K562 (cell line): ENCODE measurements at regions not wholly inside any gene's neighbourhood (a gene's known extent, or its start where the extent isn't known, plus 50 kb on each side); places are given as distances from the start of the nearest gene placed in this dataset.

ENCODE experiments used
- ATAC-seq: fragments of 200-7000 bp; cut with Tn5 transposase; 3 replicates; pipeline ENCODE4 v1.9.1; 2020; ENCODE audit warnings: moderate library complexity
- BruUV-seq: library from RNA; stranded (reverse); fragments of 400-500 nt; replicated peaks from 2 replicates; lab custom pipeline; 2021; lab: Mats Ljungman, UMichigan
- CTCF ChIA-PET: fragments of 300-600 bp; formaldehyde crosslinking; extraction: SDS; loops from one replicate; lab custom pipeline; 2021; ENCODE audit warnings: low intra/inter-chr PET ratio; lab: Yijun Ruan, JAX
- POLR2A ChIA-PET: fragments of 300-600, 350-650 bp; sonication (Branson Sonifier 250); formaldehyde crosslinking; extraction: SDS; loops from one replicate; lab custom pipeline; 2021; ENCODE audit warnings: antibody characterized with exemption, inconsistent platforms; lab: Yijun Ruan, JAX
- DNase-seq, 4 experiments: peaks; one replicate each; pipeline versions ENCODE4 v3.0.0 to v3.0.0-alpha.2; 2011 to 2018; ENCODE audit warnings: low spot score in 3 of 4, mixed read lengths in 3 of 4; ENCODE audit errors: extremely low read depth in 1 of 4
- FAIRE-seq: peaks from 2 replicates; lab custom pipeline; 2011; peaks lifted over from hg19 to GRCh38; lab: Jason Lieb, UNC
- H2AFZ ChIP-seq: 2 replicates; pipeline ENCODE4 v1.6.0; 2011; ENCODE audit warnings: low read depth, low read length, control low read depth, inconsistent platforms
- H3K27ac ChIP-seq: fragments of 200-600 bp; 3 replicates; pipeline ENCODE4 v1.8.0; 2011; ENCODE audit warnings: low read depth, mild to moderate bottlenecking, control low read depth, inconsistent platforms, low read length, moderate library complexity, mixed read lengths; ENCODE audit errors: extremely low read depth
- H3K27me3 ChIP-seq, 2 experiments: fragments of 300-600 bp in 1 of 2; 2 replicates in 1 of 2; 3 replicates in 1 of 2; pipeline versions ENCODE4 v1.6.0 to v1.8.0; 2011; ENCODE audit warnings: inconsistent platforms in 2 of 2, low read length in 2 of 2, mild to moderate bottlenecking in 1 of 2, mixed read lengths in 1 of 2, moderate library complexity in 1 of 2; ENCODE audit not compliant: control insufficient read depth in 2 of 2, insufficient read depth in 2 of 2
- H3K36me3 ChIP-seq: fragments of 300-600 bp; 3 replicates; pipeline ENCODE4 v1.8.0; 2011; ENCODE audit warnings: mild to moderate bottlenecking, low read length, inconsistent platforms; ENCODE audit not compliant: control insufficient read depth, insufficient read depth
- H3K4me1 ChIP-seq, 2 experiments: fragments of 200-600 bp in 1 of 2; replicated peaks in 1 of 2; 2 replicates in 1 of 2; 3 replicates in 1 of 2; pipeline versions ENCODE4 v1.5.1 to v1.8.0; 2011; ENCODE audit warnings: inconsistent platforms in 2 of 2, low read length in 2 of 2, mild to moderate bottlenecking in 1 of 2, mixed read lengths in 1 of 2, moderate library complexity in 1 of 2; ENCODE audit not compliant: control insufficient read depth in 2 of 2, insufficient read depth in 2 of 2
- H3K4me2 ChIP-seq: 2 replicates; pipeline ENCODE4 v1.6.1; 2011; ENCODE audit warnings: low read length, control low read depth, inconsistent platforms, mixed read lengths; ENCODE audit not compliant: insufficient read depth
- H3K4me3 ChIP-seq: fragments of 200-600 bp; sonication (generic), shearing (Covaris generic); 2 replicates; pipeline ENCODE4 v1.5.1; 2016; ENCODE audit warnings: control low read depth, inconsistent platforms
- H3K79me2 ChIP-seq: fragments of 200-600 bp; 3 replicates; pipeline ENCODE4 v1.8.0; 2011; ENCODE audit warnings: low read length, inconsistent platforms; ENCODE audit not compliant: control insufficient read depth, insufficient read depth
- H3K9ac ChIP-seq, 2 experiments: 2 replicates each; pipeline versions ENCODE4 v1.6.0 to v1.6.1; 2011; ENCODE audit warnings: low read depth in 2 of 2, low read length in 2 of 2, control low read depth in 1 of 2, inconsistent platforms in 1 of 2, mild to moderate bottlenecking in 1 of 2, mixed read lengths in 1 of 2; ENCODE audit not compliant: insufficient read depth in 1 of 2
- H3K9me1 ChIP-seq: one replicate; pipeline ENCODE4 v1.6.0; 2011; ENCODE audit warnings: inconsistent platforms, mild to moderate bottlenecking, low read length, moderate library complexity; ENCODE audit not compliant: control insufficient read depth, insufficient read depth
- H3K9me3 ChIP-seq: replicated peaks from 2 replicates; pipeline ENCODE4 v1.5.1; 2011; ENCODE audit warnings: low read depth, low read length, inconsistent platforms; ENCODE audit not compliant: control insufficient read depth, insufficient read depth
- H4K20me1 ChIP-seq: replicated peaks from 2 replicates; pipeline ENCODE4 v1.6.1; 2011; ENCODE audit warnings: low read length, inconsistent platforms, mixed read lengths; ENCODE audit not compliant: control insufficient read depth, insufficient read depth
- BCOR ChIP-seq: fragments of 450-650 bp; IDR thresholded peaks from 2 replicates; pipeline ENCODE4 v1.6.1; 2016
- ESRRA ChIP-seq: fragments of 450-650 bp; IDR thresholded peaks from 2 replicates; pipeline ENCODE4 v1.6.1; 2014; ENCODE audit warnings: low read depth, mild to moderate bottlenecking, moderate library complexity, borderline replicate concordance
- FUS ChIP-seq: fragments of 200-400 bp; formaldehyde crosslinking; optimal IDR thresholded peaks from 2 replicates; pipeline ENCODE3; 2017; ENCODE audit warnings: low read depth, low read length
- LEF1 ChIP-seq: fragments of 450-650 bp; IDR thresholded peaks from 2 replicates; pipeline ENCODE4 v1.6.1; 2016; ENCODE audit warnings: mild to moderate bottlenecking
- MLLT1 ChIP-seq, 2 experiments: fragments of 450-650 bp; IDR thresholded peaks; 2 replicates each; pipeline ENCODE4 v1.6.1; 2016
- NCOA2 ChIP-seq, 2 experiments: fragments of 450-650 bp; IDR thresholded peaks; 2 replicates each; pipeline ENCODE4 v1.6.1; 2018; ENCODE audit warnings: mild to moderate bottlenecking in 2 of 2, moderate library complexity in 1 of 2; ENCODE audit not compliant: partially characterized antibody in 2 of 2
- PPARD ChIP-seq: fragments of 250-450 bp; sonication (Bioruptor Pico); IDR thresholded peaks from 2 replicates; pipeline ENCODE4 v1.8.0; 2022; ENCODE audit warnings: inconsistent platforms, mild to moderate bottlenecking, moderate library complexity
- ZNF77 ChIP-seq: fragments of 250-450 bp; sonication (Bioruptor Pico); IDR thresholded peaks from 2 replicates; pipeline ENCODE4 v1.5.0; 2020
- in situ Hi-C: fragments of 300-500 bp; cut with MboI; formaldehyde crosslinking; loops from 4 replicates; pipeline ENCODE4 v1.15.0; 2018; ENCODE audit warnings: inconsistent platforms, mixed read lengths
- intact Hi-C: fragments of 100-400 bp; cut with micrococcal nuclease; formaldehyde crosslinking; loops from 2 replicates; pipeline ENCODE4 v1.14.2; 2022

GRCh38 chr3:148500881-148501280, 196.8 kb upstream of the AGTR1 start:
- Histone ChIP-seq H3K4me3 (no peak overlapping the region), H3K4me2 (no peak overlapping the region), H3K79me2 (no peaks in the 10 kb centered on the region), H3K9ac (no peak overlapping the region), H3K9me3 (no peaks in the 10 kb centered on the region; the same call in 1 of the 2 replicates), H2AFZ (no peak overlapping the region), H3K9me1 (no peaks in the 10 kb centered on the region), H3K27me3 (no peaks in the 10 kb centered on the region), H3K27ac (no peak overlapping the region), H3K36me3 (no peaks in the 10 kb centered on the region), H4K20me1 (no peaks in the 10 kb centered on the region), H3K4me1 (no peaks in the 10 kb centered on the region)
- intact Hi-C loops (no loop called here), in situ Hi-C loops (no loop called here)
- POLR2A ChIA-PET: no interaction called here
- BruUV-seq: no TSS peak
- FAIRE-seq (no peak), DNase-seq (no peak), ATAC-seq (no peak)
- TF ChIP-seq PPARD (no peak), BCOR (no peak), NCOA2 (IDR thresholded peaks at IDR 0.05; ENCODE audit: partially characterized antibody in 2 of 2) (no peak), ZNF77 (CRISPR knock-in tag) (no peak), LEF1 (no peak), MLLT1 (IDR thresholded peaks at IDR 0.05) (no peak), ESRRA (no peak), FUS (no peak)
- CTCF ChIA-PET: no interaction called here
